ENCODE measurements at regions not wholly inside any gene's neighbourhood (a gene's known extent, or its start where the extent isn't known, plus 50 kb on each side); places are given as distances from the start of the nearest gene placed in this dataset.

DNA sequence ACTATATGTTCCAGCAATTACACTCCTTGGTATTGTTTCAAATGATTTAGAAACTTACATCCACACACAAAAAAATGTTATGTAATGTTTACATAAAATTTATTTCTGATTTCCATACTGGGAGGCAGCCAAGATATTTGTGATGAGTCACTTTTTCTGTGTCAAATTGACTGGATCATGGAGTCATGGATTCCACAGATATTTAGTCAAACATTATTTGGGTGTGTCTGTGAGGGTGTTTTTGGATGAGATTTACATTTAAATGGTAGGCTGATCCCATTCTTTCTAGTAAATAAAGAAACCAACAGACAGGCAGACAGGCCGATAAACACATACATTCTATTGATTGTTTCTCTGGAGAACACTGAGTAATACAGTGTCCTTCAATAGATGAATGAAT is 562.8 kb downstream of the SLITRK6 start:
- TF ChIP-seq EP300 (IDR thresholded peaks at IDR 0.05) = no peak
- TF ChIP-seq, protein P1, sequence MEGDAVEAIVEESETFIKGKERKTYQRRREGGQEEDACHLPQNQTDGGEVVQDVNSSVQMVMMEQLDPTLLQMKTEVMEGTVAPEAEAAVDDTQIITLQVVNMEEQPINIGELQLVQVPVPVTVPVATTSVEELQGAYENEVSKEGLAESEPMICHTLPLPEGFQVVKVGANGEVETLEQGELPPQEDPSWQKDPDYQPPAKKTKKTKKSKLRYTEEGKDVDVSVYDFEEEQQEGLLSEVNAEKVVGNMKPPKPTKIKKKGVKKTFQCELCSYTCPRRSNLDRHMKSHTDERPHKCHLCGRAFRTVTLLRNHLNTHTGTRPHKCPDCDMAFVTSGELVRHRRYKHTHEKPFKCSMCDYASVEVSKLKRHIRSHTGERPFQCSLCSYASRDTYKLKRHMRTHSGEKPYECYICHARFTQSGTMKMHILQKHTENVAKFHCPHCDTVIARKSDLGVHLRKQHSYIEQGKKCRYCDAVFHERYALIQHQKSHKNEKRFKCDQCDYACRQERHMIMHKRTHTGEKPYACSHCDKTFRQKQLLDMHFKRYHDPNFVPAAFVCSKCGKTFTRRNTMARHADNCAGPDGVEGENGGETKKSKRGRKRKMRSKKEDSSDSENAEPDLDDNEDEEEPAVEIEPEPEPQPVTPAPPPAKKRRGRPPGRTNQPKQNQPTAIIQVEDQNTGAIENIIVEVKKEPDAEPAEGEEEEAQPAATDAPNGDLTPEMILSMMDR (IDR thresholded peaks at IDR 0.05) = no peak

All from stomach (tissue), 4 donors.